Smooth muscle cell (in vitro differentiated cells): ENCODE measurements at regions not wholly inside any gene's neighbourhood (a gene's known extent, or its start where the extent isn't known, plus 50 kb on each side); places are given as distances from the start of the nearest gene placed in this dataset.

Source experiments
- DNase-seq: peaks from one replicate; lab custom pipeline; 2025; ENCODE audit not compliant: unreplicated experiment; lab: John Stamatoyannopoulos, UW
- H2AFZ ChIP-seq: fragments of 200-600 bp; sonication (generic); 2 replicates; pipeline ENCODE4 v1.6.0; 2016; ENCODE audit warnings: antibody characterized with exemption, low read depth, mild to moderate bottlenecking
- H3F3A ChIP-seq: fragments of 200-600 bp; sonication (generic); 2 replicates; pipeline ENCODE4 v1.6.0; 2017; ENCODE audit warnings: antibody characterized with exemption, low read depth
- H3K27ac ChIP-seq: fragments of 200-600 bp; sonication (generic); 2 replicates; pipeline ENCODE4 v1.5.1; 2016; ENCODE audit warnings: low read depth, mild to moderate bottlenecking
- H3K27me3 ChIP-seq: fragments of 200-600 bp; sonication (generic); 2 replicates; pipeline ENCODE4 v1.6.1; 2016; ENCODE audit warnings: low read depth, mild to moderate bottlenecking
- H3K36me3 ChIP-seq: fragments of 200-600 bp; sonication (generic); 2 replicates; pipeline ENCODE4 v1.5.1; 2016; ENCODE audit warnings: low read depth
- H3K4me1 ChIP-seq: fragments of 200-600 bp; sonication (generic); 2 replicates; pipeline ENCODE4 v1.5.1; 2016; ENCODE audit warnings: low read depth
- H3K4me2 ChIP-seq: fragments of 200-600 bp; sonication (generic); 2 replicates; pipeline ENCODE4 v1.6.0; 2016; ENCODE audit warnings: mild to moderate bottlenecking
- H3K4me3 ChIP-seq: fragments of 200-600 bp; sonication (generic); 2 replicates; pipeline ENCODE4 v1.5.1; 2016; ENCODE audit warnings: mild to moderate bottlenecking
- H3K79me2 ChIP-seq: fragments of 200-600 bp; sonication (generic); 2 replicates; pipeline ENCODE4 v1.6.0; 2016; ENCODE audit warnings: low read depth, mild to moderate bottlenecking
- H3K9ac ChIP-seq: fragments of 200-600 bp; sonication (generic); 2 replicates; pipeline ENCODE4 v1.6.0; 2016; ENCODE audit warnings: low read depth
- H3K9me3 ChIP-seq: fragments of 200-600 bp; sonication (generic); replicated peaks from 2 replicates; pipeline ENCODE4 v1.5.1; 2016; ENCODE audit warnings: low read depth
- H4K20me1 ChIP-seq: fragments of 200-600 bp; sonication (generic); 2 replicates; pipeline ENCODE4 v1.6.0; 2016; ENCODE audit warnings: low read depth
- CTCF ChIP-seq: fragments of 200-600 bp; sonication (generic); IDR thresholded peaks from 2 replicates; pipeline ENCODE4 v1.5.1; 2017; ENCODE audit warnings: borderline replicate concordance, mild to moderate bottlenecking, antibody characterized with exemption; ENCODE audit not compliant: insufficient read depth, poor library complexity, severe bottlenecking
- WGBS: methylation state at CpG from one replicate; pipeline ENCODE4 v1.1.7; 2016; ENCODE audit warnings: low lambda C conversion rate; 5-methylcytosine and 5-hydroxymethylcytosine counted together

- Histone ChIP-seq H3K27me3 (no peaks in the 10 kb centered on the region), H3F3A (no peaks in the 10 kb centered on the region), H3K4me3 (no peak overlapping the region), H3K9me3 (no peaks in the 10 kb centered on the region), H3K4me2 (no peak overlapping the region), H4K20me1 (no peaks in the 10 kb centered on the region), H3K79me2 (no peaks in the 10 kb centered on the region), H3K9ac (no peak overlapping the region), H2AFZ (no peak overlapping the region), H3K36me3 (no peaks in the 10 kb centered on the region), H3K27ac (no peak overlapping the region), H3K4me1 (peaks cover 16% of the 10 kb centered on the region)
- 93% methylated on average over 3 of the region's 3 CpGs for WGBS
- no peak for TF ChIP-seq CTCF
- DNase-seq = no peak
These were observed 414.8 kb upstream of the ID2 start for GRCh38 chr2:8267048-8267447.

GRCh38 chr2:8267721-8268120 lies 414.1 kb upstream of the ID2 start:
- DNase-seq = no peak
- Histone ChIP-seq H3K27me3 (no peaks in the 10 kb centered on the region), H3K4me2 (no peak overlapping the region), H3K9ac (no peak overlapping the region), H4K20me1 (no peaks in the 10 kb centered on the region), H3K9me3 (no peaks in the 10 kb centered on the region), H2AFZ (no peak overlapping the region), H3K36me3 (no peaks in the 10 kb centered on the region), H3F3A (no peaks in the 10 kb centered on the region), H3K27ac (no peak overlapping the region), H3K4me1 (peaks cover 16% of the 10 kb centered on the region), H3K4me3 (no peak overlapping the region), H3K79me2 (no peaks in the 10 kb centered on the region)
- 97% methylated on average over 3 of the region's 3 CpGs for WGBS
- TF ChIP-seq CTCF = no peak

- no peak overlapping the region for H3K9ac ChIP-seq
- H4K20me1 ChIP-seq = no peaks in the 10 kb centered on the region
- H3K4me1 ChIP-seq = peaks cover 12% of the 10 kb centered on the region
- no peak overlapping the region for H3K4me3 ChIP-seq
- no peak for DNase-seq
- no peaks in the 10 kb centered on the region for H3K9me3 ChIP-seq
- H3K79me2 ChIP-seq = no peaks in the 10 kb centered on the region
- no peak for TF ChIP-seq CTCF
- no peak overlapping the region for H2AFZ ChIP-seq
- no peaks in the 10 kb centered on the region for H3K27me3 ChIP-seq
- H3F3A ChIP-seq = no peaks in the 10 kb centered on the region
- H3K27ac ChIP-seq = no peak overlapping the region
- H3K4me2 ChIP-seq = peak overlapping the region; percentile 2
- no peaks in the 10 kb centered on the region for H3K36me3 ChIP-seq
- 45% methylated on average over 8 of the region's 8 CpGs for WGBS
These were observed 413.6 kb upstream of the ID2 start for GRCh38 chr2:8268172-8268783.

GRCh38 chr2:8270699-8271098 lies 411.2 kb upstream of the ID2 start:
- H3K27me3 ChIP-seq = no peaks in the 10 kb centered on the region
- no peaks in the 10 kb centered on the region for H3K4me1 ChIP-seq
- no peaks in the 10 kb centered on the region for H3K36me3 ChIP-seq
- no peaks in the 10 kb centered on the region for H3K79me2 ChIP-seq
- no peak overlapping the region for H3K9ac ChIP-seq
- H3F3A ChIP-seq = no peaks in the 10 kb centered on the region
- DNase-seq = no peak
- H3K4me3 ChIP-seq = no peak overlapping the region
- no peaks in the 10 kb centered on the region for H3K9me3 ChIP-seq
- no peaks in the 10 kb centered on the region for H4K20me1 ChIP-seq
- H3K4me2 ChIP-seq = no peak overlapping the region
- H2AFZ ChIP-seq = no peak overlapping the region
- no peak overlapping the region for H3K27ac ChIP-seq
- TF ChIP-seq CTCF = no peak
